Large intestine (tissue), 3 donors: ENCODE measurements at regions not wholly inside any gene's neighbourhood (a gene's known extent, or its start where the extent isn't known, plus 50 kb on each side); places are given as distances from the start of the nearest gene placed in this dataset.

ENCODE experiments used
- DNase-seq, 2 donors: peaks; one replicate each; pipeline versions ENCODE4 v3.0.0 to v3.0.0-alpha.2; 2013
- H3K27ac ChIP-seq: one replicate; pipeline ENCODE4 v1.5.1; 2013; ENCODE audit warnings: low read length
- H3K27me3 ChIP-seq: 2 replicates; pipeline ENCODE4 v1.6.1; 2013; ENCODE audit warnings: low read length; ENCODE audit not compliant: control insufficient read depth, insufficient read depth
- H3K36me3 ChIP-seq: 2 replicates; pipeline ENCODE4 v1.6.1; 2013; ENCODE audit warnings: low read length; ENCODE audit not compliant: control insufficient read depth, insufficient read depth
- H3K4me1 ChIP-seq: one replicate; pipeline ENCODE4 v1.6.1; 2013; ENCODE audit warnings: low read length; ENCODE audit not compliant: control insufficient read depth, insufficient read depth
- H3K4me3 ChIP-seq: one replicate; pipeline ENCODE4 v1.5.1; 2013; ENCODE audit warnings: low read length
- H3K9me3 ChIP-seq: one replicate; pipeline ENCODE4 v1.6.1; 2013; ENCODE audit warnings: mild to moderate bottlenecking, low read depth, low read length, moderate library complexity; ENCODE audit not compliant: control insufficient read depth
- WGBS: methylation state at CpG from one replicate; pipeline ENCODE4 v1.1.5; 2013; ENCODE audit warnings: low lambda C conversion rate; ENCODE audit not compliant: insufficient coverage; 5-methylcytosine and 5-hydroxymethylcytosine counted together

DNA sequence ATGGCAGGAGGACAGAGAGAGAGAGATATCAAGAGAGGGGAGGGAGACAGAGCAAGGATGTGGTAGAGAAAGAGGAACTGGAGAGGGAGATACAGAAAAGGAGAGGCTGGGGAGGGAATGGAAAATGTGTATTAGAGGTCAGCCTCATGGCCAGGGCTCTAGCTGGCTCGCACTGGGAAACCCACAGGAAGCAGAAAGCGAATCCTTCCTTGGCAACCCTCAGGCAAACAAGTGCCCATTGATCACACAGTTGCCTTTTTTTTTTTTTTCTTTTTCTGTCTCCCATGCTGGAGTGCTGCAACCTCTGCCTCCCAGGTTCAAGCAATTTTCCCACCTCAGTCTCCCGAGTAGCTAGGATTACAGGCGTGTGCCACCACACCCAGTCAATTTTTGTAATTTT, 391.2 kb downstream of the TYW1 start:
- no peaks in the 10 kb centered on the region for H3K36me3 ChIP-seq
- no CpG with 5 or more reads among the region's 4 CpGs for WGBS
- H3K4me1 ChIP-seq = no peaks in the 10 kb centered on the region
- DNase-seq = no peak
- no peaks in the 10 kb centered on the region for H3K9me3 ChIP-seq
- H3K27me3 ChIP-seq = no peaks in the 10 kb centered on the region
- H3K27ac ChIP-seq = no peak overlapping the region
- no peak overlapping the region for H3K4me3 ChIP-seq

DNA sequence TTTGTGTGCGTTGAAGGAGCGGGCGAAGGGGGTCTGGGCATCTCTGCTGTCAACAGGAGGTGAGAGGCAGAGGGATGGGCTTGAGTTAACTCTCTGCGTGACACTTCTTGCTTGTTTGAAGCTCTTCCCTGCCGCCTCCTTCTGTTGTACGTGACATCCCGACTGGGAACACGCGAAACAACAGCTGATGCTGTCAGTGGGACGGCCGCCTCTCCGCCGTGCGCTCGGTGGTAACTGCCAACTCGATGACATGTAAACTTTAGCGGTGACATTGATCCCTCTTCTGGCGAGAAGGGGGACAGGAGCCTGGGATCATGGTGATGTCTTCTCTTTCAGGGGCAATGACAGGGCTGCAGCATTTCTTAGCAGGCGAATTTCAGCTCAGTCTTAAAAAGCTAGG, 394.5 kb downstream of the TYW1 start:
- H3K4me3 ChIP-seq = no peak overlapping the region
- no peak for DNase-seq
- no peaks in the 10 kb centered on the region for H3K36me3 ChIP-seq
- no peaks in the 10 kb centered on the region for H3K4me1 ChIP-seq
- H3K27me3 ChIP-seq = no peaks in the 10 kb centered on the region
- no CpG with 5 or more reads among the region's 19 CpGs for WGBS
- H3K27ac ChIP-seq = no peak overlapping the region
- no peaks in the 10 kb centered on the region for H3K9me3 ChIP-seq

DNA sequence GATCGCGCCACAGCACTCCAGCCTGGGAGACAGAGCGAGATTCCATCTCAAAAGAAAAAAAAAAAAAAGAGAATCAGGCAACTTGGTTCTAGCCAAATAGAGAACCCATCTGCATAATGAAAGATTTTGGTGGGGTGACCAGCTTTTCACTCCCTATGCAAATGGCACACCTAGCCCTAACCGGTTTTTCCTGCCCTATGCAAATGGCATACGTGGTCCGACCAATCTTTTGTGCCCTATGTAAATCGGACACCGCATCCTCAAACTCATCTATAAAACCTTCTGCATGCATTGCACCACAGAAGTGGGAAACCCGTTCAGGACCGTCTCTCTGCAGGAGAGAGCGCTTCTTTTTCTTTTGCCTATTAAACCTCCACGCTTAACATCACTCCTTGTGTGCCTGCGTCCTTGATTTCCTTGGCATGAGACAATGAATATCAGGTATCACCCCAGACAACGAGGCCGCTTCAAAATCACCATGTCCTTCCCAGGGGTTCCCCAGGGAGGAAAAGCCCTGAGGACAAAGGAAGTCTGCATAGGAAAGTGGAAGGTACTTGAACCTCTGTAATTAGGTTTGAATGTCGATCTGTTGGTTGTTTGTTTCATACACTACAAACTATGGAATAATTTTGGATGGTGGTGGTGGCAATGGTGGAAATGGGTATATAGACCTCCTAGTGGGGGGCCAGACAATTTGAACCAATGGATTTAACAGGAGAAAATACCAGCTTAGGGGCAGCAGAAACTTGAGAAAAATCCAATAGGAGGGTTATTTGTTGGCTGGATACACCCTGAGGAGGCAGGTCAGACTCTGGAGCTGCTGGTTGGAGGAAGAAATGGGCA, 396.2 kb downstream of the TYW1 start:
- H3K27me3 ChIP-seq = no peaks in the 10 kb centered on the region
- no peak for DNase-seq
- no peak overlapping the region for H3K27ac ChIP-seq
- H3K4me1 ChIP-seq = no peaks in the 10 kb centered on the region
- no peak overlapping the region for H3K4me3 ChIP-seq
- H3K9me3 ChIP-seq = no peaks in the 10 kb centered on the region
- no peaks in the 10 kb centered on the region for H3K36me3 ChIP-seq
- WGBS = 79% methylated on average over 7 of the region's 16 CpGs

DNA sequence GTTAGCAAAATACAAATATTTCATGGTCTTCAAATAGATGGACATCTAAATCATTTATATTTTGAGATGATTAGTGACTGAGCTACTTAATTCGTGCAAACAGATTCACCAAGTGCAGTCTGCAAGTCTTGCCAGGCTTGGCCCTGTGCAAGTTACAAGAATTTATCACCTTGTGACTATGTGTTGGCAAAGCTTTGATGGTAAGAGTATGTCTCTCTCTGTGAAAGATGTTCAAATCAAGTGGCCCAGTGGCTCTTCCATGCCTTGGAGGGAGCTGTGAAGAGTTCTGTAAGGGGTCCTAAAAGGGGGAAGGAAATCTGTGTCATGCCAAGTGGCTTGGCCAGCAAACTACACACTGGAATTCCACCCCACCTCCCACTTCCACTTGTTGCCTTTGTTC, 397.3 kb downstream of the TYW1 start:
- Histone ChIP-seq H3K4me1 (no peaks in the 10 kb centered on the region), H3K9me3 (no peaks in the 10 kb centered on the region), H3K4me3 (no peak overlapping the region), H3K27me3 (no peaks in the 10 kb centered on the region), H3K36me3 (no peaks in the 10 kb centered on the region), H3K27ac (no peak overlapping the region)
- WGBS = no CpG with 5 or more reads among the region's 1 CpG
- DNase-seq = no peak

DNA sequence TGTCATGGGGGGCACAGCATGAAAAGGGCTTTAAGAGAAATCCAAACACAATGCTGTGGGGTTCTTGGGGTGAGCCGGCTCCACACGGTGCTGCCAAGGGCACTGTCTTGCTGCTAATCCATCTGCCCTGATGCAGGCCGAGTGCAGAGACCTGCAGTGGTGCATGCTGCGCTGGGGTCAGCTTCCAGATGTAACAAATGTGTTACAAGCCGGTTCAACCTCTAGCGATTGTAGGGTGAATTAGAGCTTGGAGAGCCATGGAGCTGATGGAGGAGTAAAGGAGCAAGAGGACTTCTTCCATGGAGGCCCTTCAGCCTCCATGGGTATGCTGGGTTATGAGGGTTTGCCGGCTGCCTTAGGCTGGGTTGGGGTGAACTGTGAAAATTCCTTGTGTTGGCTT, 402.3 kb downstream of the TYW1 start:
- Histone ChIP-seq H3K4me3 (no peak overlapping the region), H3K9me3 (no peaks in the 10 kb centered on the region), H3K27ac (no peak overlapping the region), H3K4me1 (no peaks in the 10 kb centered on the region), H3K27me3 (no peaks in the 10 kb centered on the region), H3K36me3 (no peaks in the 10 kb centered on the region)
- DNase-seq = no peak
- WGBS = no CpG with 5 or more reads among the region's 7 CpGs

DNA sequence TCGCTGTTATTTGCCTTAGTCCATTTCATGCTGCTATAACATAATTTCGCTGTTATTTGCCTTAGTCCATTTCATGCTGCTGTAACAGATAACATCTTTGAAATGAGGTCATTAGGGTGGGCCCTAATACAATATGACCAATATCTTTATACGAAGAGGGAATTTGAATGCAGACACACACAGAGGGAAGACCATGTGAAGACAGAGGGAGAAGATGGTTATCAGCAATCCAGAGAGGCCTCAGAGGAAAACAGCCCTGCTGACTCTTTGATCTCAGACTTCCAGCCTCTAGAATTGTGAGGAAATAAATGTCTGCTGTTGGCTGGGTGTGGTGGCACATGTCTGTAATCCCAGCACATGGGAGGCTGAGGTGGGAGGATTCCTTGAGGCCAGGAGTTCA, 404.9 kb downstream of the TYW1 start:
- Histone ChIP-seq H3K36me3 (no peaks in the 10 kb centered on the region), H3K4me1 (no peaks in the 10 kb centered on the region), H3K27ac (no peak overlapping the region), H3K27me3 (no peaks in the 10 kb centered on the region), H3K4me3 (no peak overlapping the region), H3K9me3 (no peaks in the 10 kb centered on the region)
- 100% methylated on average over 1 of the region's 3 CpGs for WGBS
- DNase-seq = no peak

DNA sequence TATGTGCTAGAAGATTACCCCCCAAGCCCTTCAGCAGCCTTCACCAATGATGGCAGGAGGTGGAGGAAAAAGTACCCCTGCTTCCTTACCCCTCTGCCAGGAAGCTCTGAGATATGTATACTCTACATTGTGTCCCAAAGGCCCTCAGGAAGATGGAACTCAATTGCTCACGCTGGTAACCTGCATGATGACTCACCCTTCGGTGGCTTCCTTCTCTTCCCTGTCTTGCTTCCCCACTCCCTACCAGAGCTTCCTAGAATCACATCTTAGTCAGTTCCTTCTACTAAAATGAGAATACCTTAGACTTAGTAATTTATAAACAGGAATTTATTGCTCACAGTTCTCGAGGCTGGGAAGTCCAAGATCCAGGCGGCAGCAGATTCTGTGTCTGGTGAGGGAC, 405.6 kb downstream of the TYW1 start:
- 100% methylated on average over 1 of the region's 4 CpGs for WGBS

DNA sequence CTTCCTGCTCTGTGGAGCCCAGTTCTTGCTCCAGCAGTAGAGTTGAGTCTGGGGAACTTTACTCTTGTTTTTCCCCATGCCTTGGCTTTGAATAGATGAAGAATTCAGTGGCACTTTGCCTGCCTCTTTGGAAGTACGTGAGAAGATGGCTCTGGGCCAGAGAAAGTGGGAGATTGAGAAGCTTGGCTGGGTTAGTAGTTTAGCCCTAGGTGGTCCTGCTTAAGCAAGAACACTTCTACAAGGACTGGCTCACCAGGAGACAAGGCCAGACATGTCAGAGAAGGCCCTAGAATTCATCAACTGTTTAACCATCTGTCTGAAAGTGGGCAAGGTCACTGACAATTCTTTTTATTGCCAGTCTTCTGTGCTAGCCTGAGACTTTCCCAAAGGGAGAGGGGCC, 410.3 kb downstream of the TYW1 start:
- H3K9me3 ChIP-seq = no peaks in the 10 kb centered on the region
- no peaks in the 10 kb centered on the region for H3K27me3 ChIP-seq
- no peaks in the 10 kb centered on the region for H3K4me1 ChIP-seq
- H3K27ac ChIP-seq = no peak overlapping the region
- no peaks in the 10 kb centered on the region for H3K36me3 ChIP-seq
- DNase-seq = no peak
- no CpG with 5 or more reads among the region's 1 CpG for WGBS
- no peak overlapping the region for H3K4me3 ChIP-seq

More for the DNA sequence above, 405.6 kb downstream of the TYW1 start:
- Histone ChIP-seq H3K4me1 (no peaks in the 10 kb centered on the region), H3K9me3 (no peaks in the 10 kb centered on the region), H3K27me3 (no peaks in the 10 kb centered on the region), H3K36me3 (no peaks in the 10 kb centered on the region), H3K4me3 (no peak overlapping the region), H3K27ac (no peak overlapping the region)
- no peak for DNase-seq

DNA sequence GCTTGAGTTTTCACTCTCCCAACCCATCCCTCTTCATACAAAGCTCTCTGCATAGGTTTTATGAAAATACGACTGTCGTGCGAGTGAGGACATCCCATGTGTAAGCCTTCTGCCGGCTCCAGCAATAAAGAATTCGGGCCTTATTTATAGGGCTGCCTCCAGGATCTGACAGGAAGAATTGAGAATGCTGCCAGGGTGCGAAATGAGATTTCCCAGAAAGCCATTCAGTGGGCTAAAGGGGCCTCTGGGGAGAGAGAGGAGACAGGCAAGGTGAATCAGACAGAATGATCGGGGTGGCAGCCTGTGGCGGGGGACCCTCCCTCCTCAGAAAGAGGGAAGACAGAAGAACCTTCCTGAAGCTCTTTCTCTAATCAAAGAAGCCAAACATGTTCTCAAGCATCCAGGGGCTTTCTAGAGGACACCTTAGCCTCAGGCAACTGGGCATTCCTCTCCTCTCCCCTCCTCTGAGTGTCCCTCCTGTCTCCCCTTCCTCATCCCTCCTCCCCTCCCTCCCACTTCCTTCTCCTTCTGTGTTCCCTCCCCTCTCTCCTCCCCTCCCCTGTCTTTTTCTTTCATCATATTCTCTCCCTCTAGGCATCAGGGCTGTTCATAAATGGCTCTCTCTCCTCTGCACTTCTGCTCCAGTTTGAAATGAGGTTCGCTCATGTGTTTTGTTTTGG, 410.9 kb downstream of the TYW1 start:
- no CpG with 5 or more reads among the region's 9 CpGs for WGBS
- H3K4me1 ChIP-seq = no peaks in the 10 kb centered on the region
- no peaks in the 10 kb centered on the region for H3K9me3 ChIP-seq
- H3K4me3 ChIP-seq = no peak overlapping the region
- no peaks in the 10 kb centered on the region for H3K36me3 ChIP-seq
- no peak overlapping the region for H3K27ac ChIP-seq
- no peak for DNase-seq
- no peaks in the 10 kb centered on the region for H3K27me3 ChIP-seq

DNA sequence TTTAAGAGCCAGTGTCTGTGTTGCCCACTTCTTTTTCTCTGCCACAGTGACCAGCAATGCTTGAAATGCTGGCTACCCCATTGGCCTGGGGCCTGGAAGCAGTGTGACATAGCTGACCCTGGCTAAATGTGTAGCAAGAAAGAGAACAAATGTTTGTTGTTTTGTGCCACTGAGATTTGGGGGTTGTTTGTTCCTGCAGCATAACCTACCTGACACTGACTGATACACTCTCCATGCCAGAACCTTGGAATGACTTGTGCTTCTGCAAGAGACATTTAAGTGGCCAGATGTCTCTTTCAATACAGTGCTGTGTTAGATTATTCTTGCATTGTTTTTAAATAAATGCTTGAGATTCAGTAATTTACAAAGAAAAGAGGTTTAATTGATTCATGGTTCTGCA, 411.5 kb downstream of the TYW1 start:
- no peak overlapping the region for H3K4me3 ChIP-seq
- H3K36me3 ChIP-seq = no peaks in the 10 kb centered on the region
- no peak for DNase-seq
- H3K27me3 ChIP-seq = no peaks in the 10 kb centered on the region
- no peaks in the 10 kb centered on the region for H3K9me3 ChIP-seq
- H3K4me1 ChIP-seq = no peaks in the 10 kb centered on the region
- H3K27ac ChIP-seq = no peak overlapping the region

DNA sequence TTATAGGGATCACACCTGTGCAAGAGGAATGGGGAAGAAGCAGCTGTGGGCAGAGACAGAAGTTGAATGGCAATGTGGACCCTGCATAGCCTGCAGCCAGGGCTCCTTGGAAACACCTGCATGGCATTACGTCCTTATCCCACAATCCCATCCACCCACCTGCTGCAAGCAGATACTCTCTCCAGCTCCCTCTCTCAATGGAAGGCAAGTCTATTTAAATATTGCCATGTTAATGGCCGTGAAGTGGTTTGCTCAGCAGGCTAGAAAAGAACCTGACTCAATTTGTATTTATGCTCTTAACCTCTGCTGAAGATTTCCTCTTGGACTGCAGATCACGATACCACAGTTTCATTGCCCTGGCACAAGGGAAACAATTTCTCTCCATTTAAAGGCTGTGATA, 417.0 kb downstream of the TYW1 start:
- no peak for DNase-seq
- no peak overlapping the region for H3K4me3 ChIP-seq
- H3K4me1 ChIP-seq = no peaks in the 10 kb centered on the region
- no peaks in the 10 kb centered on the region for H3K27me3 ChIP-seq
- H3K27ac ChIP-seq = no peak overlapping the region
- WGBS = no CpG with 5 or more reads among the region's 3 CpGs
- no peaks in the 10 kb centered on the region for H3K9me3 ChIP-seq
- H3K36me3 ChIP-seq = no peaks in the 10 kb centered on the region
